OCI-LY3 (cell line): ENCODE measurements at regions not wholly inside any gene's neighbourhood (a gene's known extent, or its start where the extent isn't known, plus 50 kb on each side); places are given as distances from the start of the nearest gene placed in this dataset.
A peak's percentile ranks its signal among the peaks of the same experiment; 100 is the strongest.
"Not testable (repeated sequence)": the region's sequence is repeated elsewhere in the genome, so short reads cannot be mapped to it uniquely, and the experiment has no call there.

Experiments used
- H2AFZ ChIP-seq: fragments of 200-600, 300-600 bp; shearing (Covaris generic); 2 replicates; pipeline ENCODE4 v1.6.0; 2014; ENCODE audit warnings: antibody characterized with exemption, low read depth, low read length
- H3K27ac ChIP-seq: fragments of 200-600, 300-600 bp; sonication (generic); 2 replicates; pipeline ENCODE4 v1.5.1; 2014; ENCODE audit warnings: mild to moderate bottlenecking, low read length, moderate library complexity, mixed read lengths
- H3K27me3 ChIP-seq: fragments of 200-600, 300-600 bp; sonication (generic); 2 replicates; pipeline ENCODE4 v1.6.1; 2014; ENCODE audit warnings: low read depth, low read length, mixed read lengths
- H3K36me3 ChIP-seq: fragments of 200-600, 300-600 bp; sonication (generic); replicated peaks from 2 replicates; pipeline ENCODE3; 2014; ENCODE audit warnings: low read depth, low read length, mixed read lengths
- H3K4me1 ChIP-seq: fragments of 300-600, 200-600 bp; sonication (generic); 2 replicates; pipeline ENCODE4 v1.6.1; 2014; ENCODE audit warnings: low read length, mixed read lengths
- H3K4me2 ChIP-seq: fragments of 200-600, 300-600 bp; sonication (generic); 2 replicates; pipeline ENCODE4 v1.6.1; 2014; ENCODE audit warnings: low read length, mixed read lengths
- H3K4me3 ChIP-seq: fragments of 300-600, 200-600 bp; sonication (generic); 2 replicates; pipeline ENCODE4 v1.5.1; 2014; ENCODE audit warnings: antibody characterized with exemption, mild to moderate bottlenecking, low read length, moderate library complexity
- H3K79me2 ChIP-seq: fragments of 300-600, 200-600 bp; shearing (Covaris generic); 2 replicates; pipeline ENCODE4 v1.6.1; 2014; ENCODE audit warnings: mild to moderate bottlenecking, low read length, mixed read lengths
- H3K9ac ChIP-seq: fragments of 300-600, 200-600 bp; shearing (Covaris generic); 2 replicates; pipeline ENCODE4 v1.6.0; 2014; ENCODE audit warnings: mild to moderate bottlenecking, low read length, moderate library complexity
- H3K9me3 ChIP-seq: fragments of 200-600, 300-600 bp; shearing (Covaris generic); 2 replicates; pipeline ENCODE4 v1.6.1; 2014; ENCODE audit warnings: low read length, mixed read lengths; ENCODE audit not compliant: insufficient read depth
- H4K20me1 ChIP-seq: fragments of 200-600, 300-600 bp; sonication (generic); 2 replicates; pipeline ENCODE4 v1.6.1; 2016; ENCODE audit warnings: low read length, mixed read lengths; ENCODE audit not compliant: insufficient read depth
- CTCF ChIP-seq: fragments of 200-600, 300-600 bp; sonication (generic); IDR thresholded peaks from 2 replicates; pipeline ENCODE4 v1.5.1; 2014; ENCODE audit warnings: antibody characterized with exemption, low read length, low read depth
- EZH2phosphoT487 ChIP-seq: fragments of 200-600 bp; shearing (Covaris generic); IDR thresholded peaks from 2 replicates; pipeline ENCODE4 v1.6.1; 2018; ENCODE audit warnings: antibody characterized with exemption, mixed run types, low read depth

DNA sequence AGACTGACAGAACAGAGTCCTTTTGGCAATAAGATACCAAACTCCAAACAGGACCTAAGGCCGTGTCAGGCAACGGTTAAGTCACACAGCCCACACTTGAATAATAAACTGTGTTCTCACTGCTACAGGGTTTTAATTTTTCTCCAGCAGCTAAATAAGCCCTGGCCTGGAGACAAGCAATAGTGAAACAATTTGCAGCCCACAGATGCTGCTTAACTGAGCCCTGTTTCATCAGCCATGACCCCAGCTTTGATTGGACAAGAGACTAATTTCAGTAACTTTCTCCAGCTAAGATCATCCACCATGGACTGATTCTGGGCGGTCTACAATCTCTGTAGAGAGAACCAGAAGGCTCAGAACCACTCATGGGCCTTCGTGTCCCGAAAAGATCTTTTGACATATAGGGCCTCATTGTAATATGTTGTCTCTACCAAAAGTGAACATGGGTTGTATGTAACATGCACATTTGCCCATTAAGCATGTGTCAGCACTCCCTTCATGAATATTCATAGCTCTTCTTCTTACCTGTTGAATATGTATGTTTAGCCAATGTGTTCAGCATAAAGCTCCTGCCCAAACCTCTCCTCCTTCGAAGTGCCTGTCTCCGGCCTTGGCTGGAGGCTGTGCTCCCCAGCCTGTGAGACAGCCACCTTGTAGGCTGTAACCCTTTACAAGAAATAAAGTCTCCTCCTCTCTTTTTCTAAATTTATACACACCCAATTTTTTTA is 223.1 kb upstream of the AKR1E2 start:
- Histone ChIP-seq H3K36me3 (no peaks in the 10 kb centered on the region), H3K4me3 (no peak overlapping the region), H3K27me3 (no peaks in the 10 kb centered on the region), H3K79me2 (no peaks in the 10 kb centered on the region), H3K27ac (no peak overlapping the region), H3K4me1 (peaks cover 5% of the 10 kb centered on the region; the same call in 1 of the 2 replicates), H3K9ac (no peak overlapping the region), H3K9me3 (peaks cover 4% of the 10 kb centered on the region; the same call in 1 of the 2 replicates), H2AFZ (no peak overlapping the region), H3K4me2 (no peak overlapping the region), H4K20me1 (no peaks in the 10 kb centered on the region)
- TF ChIP-seq EZH2phosphoT487 (no peak), CTCF (no peak)

GRCh38 chr10:4599471-4599870 is 226.5 kb upstream of the AKR1E2 start:
- TF ChIP-seq EZH2phosphoT487, result no peak
- TF ChIP-seq CTCF, result no peak
- Histone ChIP-seq H4K20me1 (no peaks in the 10 kb centered on the region), H3K36me3 (no peaks in the 10 kb centered on the region), H3K4me1 (peaks cover 5% of the 10 kb centered on the region; the same call in 1 of the 2 replicates), H2AFZ (no peak overlapping the region), H3K4me3 (no peak overlapping the region), H3K9me3 (peaks cover 4% of the 10 kb centered on the region; the same call in 1 of the 2 replicates), H3K9ac (no peak overlapping the region), H3K79me2 (no peaks in the 10 kb centered on the region), H3K27ac (no peak overlapping the region), H3K4me2 (no peak overlapping the region), H3K27me3 (no peaks in the 10 kb centered on the region)

DNA sequence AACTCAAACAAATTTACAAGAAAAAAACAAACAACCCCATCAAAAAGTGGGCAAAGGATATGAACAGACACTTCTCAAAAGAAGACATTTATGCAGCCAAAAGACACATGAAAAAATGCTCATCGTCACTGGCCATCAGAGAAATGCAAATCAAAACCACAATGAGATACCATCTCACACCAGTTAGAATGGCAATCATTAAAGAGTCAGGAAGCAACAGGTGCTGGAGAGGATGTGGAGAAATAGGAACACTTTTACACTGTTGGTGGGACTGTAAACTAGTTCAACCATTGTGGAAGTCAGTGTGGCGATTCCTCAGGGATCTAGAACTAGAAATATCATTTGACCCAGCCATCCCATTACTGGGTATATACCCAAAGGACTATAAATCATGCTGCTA is 228.1 kb upstream of the AKR1E2 start:
- not testable (repeated sequence) for H3K9me3 ChIP-seq, H3K9ac ChIP-seq, H3K36me3 ChIP-seq, H3K4me1 ChIP-seq, H3K4me3 ChIP-seq, H3K27me3 ChIP-seq, H3K4me2 ChIP-seq, H2AFZ ChIP-seq, H3K27ac ChIP-seq, H4K20me1 ChIP-seq, H3K79me2 ChIP-seq

- Histone ChIP-seq H3K4me3 (no peak overlapping the region), H3K79me2 (no peaks in the 10 kb centered on the region), H3K4me1 (no peaks in the 10 kb centered on the region), H3K27ac (no peak overlapping the region), H2AFZ (peak overlapping the region; percentile 65; the same call in 1 of the 2 replicates), H4K20me1 (no peaks in the 10 kb centered on the region), H3K36me3 (no peaks in the 10 kb centered on the region), H3K4me2 (no peak overlapping the region), H3K27me3 (no peaks in the 10 kb centered on the region), H3K9me3 (peaks cover 4% of the 10 kb centered on the region; the same call in 1 of the 2 replicates), H3K9ac (no peak overlapping the region)
- TF ChIP-seq CTCF (no peak), EZH2phosphoT487 (no peak)
These were observed 229.1 kb upstream of the AKR1E2 start for GRCh38 chr10:4596951-4597350.
